Thymus (tissue), 11 donors: ENCODE measurements at regions not wholly inside any gene's neighbourhood (a gene's known extent, or its start where the extent isn't known, plus 50 kb on each side); places are given as distances from the start of the nearest gene placed in this dataset.

Experiments
- DNase-seq, 9 donors: peaks; one replicate each; pipeline ENCODE4 v3.0.0-alpha.2; 2013; ENCODE audit warnings: low spot score in 9 of 9, low read depth in 6 of 9, missing footprints in 1 of 9
- H3K27ac ChIP-seq, 2 donors: one replicate each; pipeline ENCODE4 v1.5.1; 2013; ENCODE audit warnings: control low read depth in 1 of 2, low read depth in 1 of 2, low read length in 1 of 2, mild to moderate bottlenecking in 1 of 2, moderate library complexity in 1 of 2
- H3K27me3 ChIP-seq, 2 donors: one replicate each; pipeline ENCODE4 v1.5.1; 2013; ENCODE audit warnings: low read length in 1 of 2; ENCODE audit not compliant: control insufficient read depth in 2 of 2, insufficient read depth in 1 of 2
- H3K36me3 ChIP-seq, 2 donors: one replicate each; pipeline ENCODE4 v1.5.1; 2013; ENCODE audit warnings: low read length in 1 of 2, mild to moderate bottlenecking in 1 of 2, moderate library complexity in 1 of 2; ENCODE audit not compliant: control insufficient read depth in 2 of 2, insufficient read depth in 2 of 2
- H3K4me1 ChIP-seq, 2 donors: one replicate each; pipeline ENCODE4 v1.5.1; 2013; ENCODE audit warnings: low read length in 2 of 2; ENCODE audit not compliant: control insufficient read depth in 2 of 2, insufficient read depth in 2 of 2
- H3K4me3 ChIP-seq, 2 donors: one replicate each; pipeline ENCODE4 v1.5.1; 2013; ENCODE audit warnings: low read length in 2 of 2, control low read depth in 1 of 2, mild to moderate bottlenecking in 1 of 2
- H3K9me3 ChIP-seq, 2 donors: one replicate each; pipeline ENCODE4 v1.5.1; 2013; ENCODE audit warnings: low read length in 1 of 2, mild to moderate bottlenecking in 1 of 2; ENCODE audit not compliant: control insufficient read depth in 2 of 2, insufficient read depth in 1 of 2
- WGBS: extraction: QIAGEN DNeasy Blood & Tissue Kit; methylation state at CpG from one replicate; pipeline ENCODE4 v1.1.7; 2013; 5-methylcytosine and 5-hydroxymethylcytosine counted together
- donor health status: healthy.

DNA sequence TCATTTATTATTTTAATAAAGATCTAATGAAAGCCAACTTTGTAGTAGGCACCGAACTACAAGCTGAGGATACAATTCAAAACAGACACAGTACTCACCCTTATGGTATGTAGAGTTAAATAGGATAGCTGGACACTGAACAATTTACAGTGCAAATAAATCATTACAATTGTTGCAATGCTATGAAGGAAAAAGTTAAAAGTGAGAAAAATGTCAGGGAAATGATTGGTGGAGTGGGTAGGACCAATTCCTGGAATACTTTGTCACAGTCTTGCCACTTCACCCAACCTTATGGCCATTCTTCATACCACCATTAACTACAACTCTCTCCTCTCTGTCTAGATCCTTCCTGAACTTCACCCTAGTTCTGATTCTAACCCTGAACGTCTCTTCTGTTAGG lies 70.1 kb upstream of the CCSER1 start:
- no peaks in the 10 kb centered on the region for H3K27me3 ChIP-seq
- H3K4me3 ChIP-seq, result no peak overlapping the region
- H3K9me3 ChIP-seq, result no peaks in the 10 kb centered on the region
- 88% methylated on average over 2 of the region's 2 CpGs for WGBS
- H3K27ac ChIP-seq, result no peak overlapping the region
- no peaks in the 10 kb centered on the region for H3K4me1 ChIP-seq
- H3K36me3 ChIP-seq, result no peaks in the 10 kb centered on the region
- DNase-seq, result no peak

DNA sequence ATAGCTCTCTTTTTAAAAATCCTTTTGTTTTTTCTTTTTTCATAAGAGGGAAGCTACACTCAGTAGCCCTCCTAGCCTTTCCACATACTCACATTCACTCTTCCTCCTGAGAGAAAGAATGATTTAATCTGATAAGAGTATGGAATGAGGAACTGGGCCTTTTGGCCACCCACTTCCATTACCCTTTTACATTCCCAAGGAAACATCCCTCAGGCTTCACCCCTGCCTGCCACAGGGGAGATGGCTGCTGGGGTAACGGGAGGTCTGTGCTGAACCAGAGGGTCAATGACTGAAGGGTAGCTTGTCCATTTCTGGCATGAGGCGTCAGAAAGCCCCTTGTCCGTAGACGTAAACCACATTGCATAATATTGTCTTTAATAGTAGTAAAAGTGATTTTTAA lies 67.2 kb upstream of the CCSER1 start:
- H3K27me3 ChIP-seq, result no peaks in the 10 kb centered on the region
- H3K4me1 ChIP-seq, result no peaks in the 10 kb centered on the region
- no peaks in the 10 kb centered on the region for H3K36me3 ChIP-seq
- H3K4me3 ChIP-seq, result no peak overlapping the region
- WGBS, result 98% methylated on average over 4 of the region's 4 CpGs
- no peak overlapping the region for H3K27ac ChIP-seq
- no peaks in the 10 kb centered on the region for H3K9me3 ChIP-seq
- no peak for DNase-seq

DNA sequence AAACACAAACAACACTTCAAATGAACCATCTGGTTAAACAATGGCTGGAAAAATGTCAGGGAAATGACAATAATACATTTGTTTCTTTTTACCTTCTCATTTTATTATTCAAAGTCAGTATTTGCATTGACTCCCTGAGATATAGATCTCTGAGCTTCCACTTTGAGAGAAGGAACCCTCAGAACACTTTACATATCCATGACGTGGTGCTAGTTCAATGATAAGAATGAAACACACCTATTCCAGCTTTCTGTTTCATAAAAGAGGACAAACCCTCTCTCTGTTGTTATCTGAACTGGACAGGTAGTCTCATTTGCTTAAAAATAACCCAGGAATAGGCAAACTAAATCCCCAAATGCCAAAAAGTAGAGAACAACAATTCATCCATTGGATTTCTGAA lies 65.3 kb upstream of the CCSER1 start:
- Histone ChIP-seq H3K36me3 (no peaks in the 10 kb centered on the region), H3K9me3 (no peaks in the 10 kb centered on the region), H3K4me3 (no peak overlapping the region), H3K27me3 (no peaks in the 10 kb centered on the region), H3K27ac (no peak overlapping the region), H3K4me1 (no peaks in the 10 kb centered on the region)
- 90% methylated on average over 1 of the region's 1 CpG for WGBS
- no peak for DNase-seq

DNA sequence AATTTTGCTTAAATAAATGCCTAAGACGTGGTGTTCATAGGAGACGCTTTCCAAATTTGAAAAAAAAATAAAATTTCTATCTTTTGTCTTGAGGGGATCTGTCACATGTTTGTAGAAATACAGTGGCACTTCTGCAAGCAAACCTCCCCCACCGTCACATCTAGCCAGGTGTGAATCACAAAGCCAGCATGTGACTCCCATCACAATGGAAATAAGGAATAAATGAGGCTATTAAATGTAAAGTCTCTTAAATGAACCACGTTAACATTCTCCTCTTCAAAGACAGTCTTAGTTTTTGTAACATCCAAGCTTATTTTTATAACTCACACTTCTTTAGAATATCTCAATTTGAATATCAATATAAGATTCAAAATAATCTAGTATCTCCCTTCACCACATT lies 63.0 kb upstream of the CCSER1 start:
- Histone ChIP-seq H3K4me3 (no peak overlapping the region), H3K27ac (no peak overlapping the region), H3K9me3 (no peaks in the 10 kb centered on the region), H3K27me3 (no peaks in the 10 kb centered on the region), H3K4me1 (no peaks in the 10 kb centered on the region), H3K36me3 (no peaks in the 10 kb centered on the region)
- no peak for DNase-seq
- WGBS, result 92% methylated on average over 4 of the region's 4 CpGs

DNA sequence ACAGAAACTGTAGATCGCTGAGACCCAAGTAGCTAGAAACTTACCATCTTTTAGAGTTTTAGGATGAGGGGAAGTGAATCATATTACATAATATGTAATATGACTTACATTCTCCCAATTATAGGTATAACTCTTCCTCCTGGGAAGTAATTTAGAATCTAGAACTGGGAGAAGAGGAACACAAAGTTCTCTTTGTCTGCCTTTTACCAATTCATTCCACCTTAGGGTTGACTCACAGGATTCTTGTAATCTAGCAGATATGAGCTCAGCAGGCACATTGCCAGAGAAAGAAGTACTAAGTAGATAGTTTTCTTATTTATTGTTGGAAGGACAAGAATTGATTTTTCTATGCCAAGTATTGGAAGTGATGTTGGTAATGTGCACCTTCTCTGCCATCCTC lies 58.0 kb upstream of the CCSER1 start:
- no peak for DNase-seq
- WGBS, result 97% methylated on average over 1 of the region's 1 CpG
- no peaks in the 10 kb centered on the region for H3K9me3 ChIP-seq
- H3K4me3 ChIP-seq, result no peak overlapping the region
- no peaks in the 10 kb centered on the region for H3K4me1 ChIP-seq
- H3K27ac ChIP-seq, result no peak overlapping the region
- H3K36me3 ChIP-seq, result no peaks in the 10 kb centered on the region
- no peaks in the 10 kb centered on the region for H3K27me3 ChIP-seq

DNA sequence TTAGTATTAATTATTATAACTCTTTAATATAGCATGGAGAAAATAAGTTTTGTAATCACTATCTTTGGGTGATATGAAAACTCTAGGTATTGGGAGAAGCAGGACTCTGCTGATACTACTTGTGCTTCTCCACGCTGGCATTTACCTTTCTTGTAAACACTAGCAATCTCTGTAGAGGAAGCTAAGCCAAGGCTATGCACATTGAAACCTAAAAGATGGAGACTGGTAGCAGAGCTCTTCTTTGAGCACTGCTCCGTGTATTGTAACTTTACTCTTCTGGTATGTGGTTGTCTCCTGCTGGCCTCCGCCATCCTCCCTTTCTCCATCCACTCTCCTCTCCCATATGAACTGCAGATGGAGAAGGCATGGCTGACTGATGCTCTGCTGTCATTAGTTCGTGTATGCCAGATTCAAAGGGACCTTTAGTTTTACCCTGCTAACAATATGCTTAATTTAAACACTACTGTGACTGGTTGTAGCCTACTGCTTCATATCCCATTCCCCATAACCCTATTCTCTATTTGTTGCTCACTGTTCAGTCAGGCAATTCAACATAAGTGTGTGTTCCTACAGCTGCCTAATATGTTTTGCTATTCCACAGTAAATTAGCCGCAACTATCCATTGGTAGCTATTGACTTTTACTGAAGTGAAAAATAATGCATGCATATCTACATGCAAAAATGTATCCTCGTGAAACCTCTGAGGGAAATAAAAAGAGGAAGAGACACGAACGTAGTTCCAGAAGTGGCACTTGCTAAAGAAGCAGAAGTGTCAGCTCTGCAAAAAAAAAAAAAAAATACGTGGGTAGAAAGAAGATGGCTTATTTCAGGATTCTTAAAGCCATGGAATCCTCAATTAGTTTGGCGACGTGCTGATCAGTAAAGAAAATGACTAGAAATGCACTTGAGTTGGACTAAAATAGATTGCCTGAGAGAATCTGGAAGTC lies 55.6 kb upstream of the CCSER1 start:
- Histone ChIP-seq H3K27me3 (no peaks in the 10 kb centered on the region), H3K4me1 (no peaks in the 10 kb centered on the region), H3K36me3 (no peaks in the 10 kb centered on the region), H3K4me3 (no peak overlapping the region), H3K27ac (peak overlapping the region in 1 of 2 donors; percentile 27), H3K9me3 (no peaks in the 10 kb centered on the region)
- WGBS, result 43% methylated on average over 11 of the region's 11 CpGs
- no peak for DNase-seq

DNA sequence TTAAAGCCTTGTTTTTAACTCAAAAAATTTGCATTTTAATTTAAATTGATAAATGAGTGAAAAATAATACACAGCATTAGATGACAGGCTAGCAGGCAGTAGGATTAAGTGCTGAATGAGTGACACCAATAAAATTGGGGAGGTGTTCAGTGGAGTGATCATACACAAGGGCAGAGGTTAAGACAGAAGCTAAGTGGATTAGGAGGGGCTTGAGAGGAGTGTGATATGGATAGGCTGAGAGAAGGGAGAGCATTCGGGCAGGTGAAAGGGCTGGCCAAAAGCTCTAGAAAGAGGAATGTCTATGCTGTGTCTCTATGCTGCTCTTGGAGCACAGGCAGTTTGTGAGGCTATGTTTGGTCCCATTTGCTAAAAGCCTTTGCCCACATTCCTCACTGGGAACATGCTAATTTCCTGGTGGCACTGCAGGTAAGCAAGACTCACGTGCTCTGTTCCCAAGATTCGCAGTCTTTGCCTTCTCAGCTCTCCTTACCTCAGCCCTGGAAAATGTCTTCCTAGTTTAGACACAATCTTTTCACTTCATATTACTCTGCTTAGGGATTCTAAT lies 52.8 kb upstream of the CCSER1 start:
- no peaks in the 10 kb centered on the region for H3K4me1 ChIP-seq
- no peaks in the 10 kb centered on the region for H3K36me3 ChIP-seq
- WGBS, result 91% methylated on average over 3 of the region's 3 CpGs
- H3K4me3 ChIP-seq, result no peak overlapping the region
- no peak overlapping the region for H3K27ac ChIP-seq
- H3K27me3 ChIP-seq, result no peaks in the 10 kb centered on the region
- no peak for DNase-seq
- no peaks in the 10 kb centered on the region for H3K9me3 ChIP-seq
